SK-N-SH (cell line): ENCODE measurements at regions not wholly inside any gene's neighbourhood (a gene's known extent, or its start where the extent isn't known, plus 50 kb on each side); places are given as distances from the start of the nearest gene placed in this dataset.

Experiments
- CTCF ChIA-PET: fragments of 300-600, 350-600 bp; formaldehyde crosslinking; extraction: SDS; loops from one replicate; lab custom pipeline; 2021; lab: Yijun Ruan, JAX
- POLR2A ChIA-PET: fragments of 350-600 bp; sonication (Branson Sonifier 250); formaldehyde crosslinking; extraction: SDS; loops from one replicate; lab custom pipeline; 2020; ENCODE audit warnings: antibody characterized with exemption, inconsistent platforms; lab: Yijun Ruan, JAX
- DNase-seq: peaks from one replicate; pipeline ENCODE4 v3.0.0; 2012
- H2AFZ ChIP-seq: fragments of 200-600 bp; sonication (generic); 2 replicates; pipeline ENCODE4 v1.8.1; 2016; ENCODE audit warnings: antibody characterized with exemption, mild to moderate bottlenecking, low read depth
- H3F3A ChIP-seq: fragments of 200-600 bp; sonication (generic); replicated peaks from 2 replicates; pipeline ENCODE3; 2016; ENCODE audit warnings: antibody characterized with exemption, mild to moderate bottlenecking; ENCODE audit not compliant: insufficient read depth
- H3K27ac ChIP-seq, 2 experiments: fragments of 200-500 bp in 1 of 2; fragments of 200-600 bp in 1 of 2; sonication (Bioruptor generic) in 1 of 2; sonication (generic), shearing (Covaris generic) in 1 of 2; 2 replicates each; pipeline versions ENCODE4 v1.5.1 to v1.6.1; 2014 to 2016; ENCODE audit warnings: low read depth in 2 of 2, inconsistent platforms in 1 of 2, low read length in 1 of 2, mild to moderate bottlenecking in 1 of 2, mixed read lengths in 1 of 2
- H3K27me3 ChIP-seq: fragments of 200-600 bp; sonication (generic), shearing (Covaris generic); 2 replicates; pipeline ENCODE4 v1.6.1; 2016; ENCODE audit warnings: mixed run types; ENCODE audit not compliant: insufficient read depth
- H3K36me3 ChIP-seq, 2 experiments: fragments of 200-500 bp in 1 of 2; fragments of 200-600 bp in 1 of 2; sonication (Bioruptor generic) in 1 of 2; sonication (generic) in 1 of 2; replicated peaks in 1 of 2; 2 replicates each; pipeline versions ENCODE3 to v1.5.1; 2014 to 2016; ENCODE audit warnings: low read length in 1 of 2, mild to moderate bottlenecking in 1 of 2; ENCODE audit not compliant: insufficient read depth in 2 of 2, control insufficient read depth in 1 of 2
- H3K4me1 ChIP-seq, 2 experiments: fragments of 200-500 bp in 1 of 2; fragments of 200-600 bp in 1 of 2; sonication (Bioruptor generic) in 1 of 2; sonication (generic), shearing (Covaris generic) in 1 of 2; 2 replicates each; pipeline versions ENCODE4 v1.5.1 to v1.6.1; 2014 to 2016; ENCODE audit warnings: low read depth in 1 of 2, low read length in 1 of 2, mixed run types in 1 of 2; ENCODE audit not compliant: insufficient read depth in 2 of 2, control insufficient read depth in 1 of 2
- H3K4me2 ChIP-seq: fragments of 200-600 bp; sonication (generic), shearing (Covaris generic); 2 replicates; pipeline ENCODE4 v1.6.1; 2017; ENCODE audit warnings: mixed run types
- H3K4me3 ChIP-seq, 2 experiments: fragments of 200-500 bp in 1 of 2; fragments of 200-600 bp in 1 of 2; sonication (Bioruptor generic) in 1 of 2; sonication (generic), shearing (Covaris generic) in 1 of 2; 2 replicates each; pipeline versions ENCODE4 v1.5.1 to v1.8.1; 2014 to 2016; ENCODE audit warnings: low read depth in 2 of 2, inconsistent platforms in 1 of 2, low read length in 1 of 2, mild to moderate bottlenecking in 1 of 2, mixed read lengths in 1 of 2, moderate library complexity in 1 of 2
- H3K79me2 ChIP-seq: fragments of 200-600 bp; sonication (generic); 2 replicates; pipeline ENCODE4 v1.8.1; 2017; ENCODE audit warnings: mild to moderate bottlenecking; ENCODE audit not compliant: insufficient read depth
- H3K9ac ChIP-seq: fragments of 200-600 bp; sonication (generic); 2 replicates; pipeline ENCODE4 v1.6.1; 2017; ENCODE audit warnings: mixed run types
- H3K9me2 ChIP-seq: fragments of 200-600 bp; sonication (generic); 2 replicates; pipeline ENCODE4 v1.6.1; 2017; ENCODE audit warnings: mixed run types
- H3K9me3 ChIP-seq: fragments of 200-600 bp; sonication (generic); 2 replicates; pipeline ENCODE4 v1.6.1; 2017; ENCODE audit warnings: mixed run types, mild to moderate bottlenecking, moderate library complexity
- H4K20me1 ChIP-seq: fragments of 200-600 bp; sonication (generic); 2 replicates; pipeline ENCODE4 v1.6.1; 2017; ENCODE audit warnings: mild to moderate bottlenecking, mixed run types; ENCODE audit not compliant: insufficient read depth
- EP300 ChIP-seq, 2 experiments: IDR thresholded peaks; 2 replicates each; pipeline versions ENCODE4 v1.4.0 to v1.6.1; 2012; ENCODE audit warnings: borderline replicate concordance in 1 of 2, low read depth in 1 of 2, low read length in 1 of 2
- FOSL2 ChIP-seq: IDR thresholded peaks from 2 replicates; pipeline ENCODE4 v1.4.0; 2012; ENCODE audit warnings: low read depth, mild to moderate bottlenecking, moderate library complexity, borderline replicate concordance
- FOXJ3 ChIP-seq: sonication (generic); formaldehyde crosslinking; IDR thresholded peaks from 2 replicates; pipeline ENCODE4 v1.5.1; 2020; ENCODE audit warnings: mild to moderate bottlenecking, missing genetic modification reagents
- FOXM1 ChIP-seq: IDR thresholded peaks from 2 replicates; pipeline ENCODE4 v1.4.0; 2012; ENCODE audit warnings: low read depth, mild to moderate bottlenecking
- GATA2 ChIP-seq: sonication (generic); formaldehyde crosslinking; IDR thresholded peaks from 2 replicates; pipeline ENCODE4 v1.5.0; 2020; ENCODE audit warnings: mild to moderate bottlenecking, missing genetic modification reagents
- JUND ChIP-seq: IDR thresholded peaks from 2 replicates; pipeline ENCODE4 v1.4.0; 2012
- MEF2A ChIP-seq: IDR thresholded peaks from 2 replicates; pipeline ENCODE4 v1.4.0; 2012; ENCODE audit warnings: low read depth, borderline replicate concordance
- MXI1 ChIP-seq: IDR thresholded peaks from 2 replicates; pipeline ENCODE4 v1.6.1; 2012; ENCODE audit warnings: mild to moderate bottlenecking, low read depth, low read length, improper control_type of control experiment
- NFIC ChIP-seq: IDR thresholded peaks from 2 replicates; pipeline ENCODE4 v1.4.0; 2012; ENCODE audit warnings: borderline replicate concordance
- RCOR1 ChIP-seq: fragments of 150-350 bp; IDR thresholded peaks from 2 replicates; pipeline ENCODE4 v1.6.1; 2017; ENCODE audit warnings: antibody characterized with exemption, low read length
- RFX5 ChIP-seq: IDR thresholded peaks from 2 replicates; pipeline ENCODE4 v1.6.1; 2012; ENCODE audit warnings: mild to moderate bottlenecking, improper control_type of control experiment, low read length
- SIN3A ChIP-seq: IDR thresholded peaks from 2 replicates; pipeline ENCODE4 v1.6.1; 2012; ENCODE audit warnings: low read depth, mild to moderate bottlenecking, low read length, moderate library complexity, borderline replicate concordance
- SMC3 ChIP-seq: IDR thresholded peaks from 2 replicates; pipeline ENCODE4 v1.6.1; 2012; ENCODE audit warnings: low read depth, low read length, improper control_type of control experiment
- TAF1 ChIP-seq: IDR thresholded peaks from 2 replicates; pipeline ENCODE4 v1.6.1; 2012; ENCODE audit warnings: low read depth, mild to moderate bottlenecking, low read length, moderate library complexity, borderline replicate concordance
- TCF12 ChIP-seq: IDR thresholded peaks from 2 replicates; pipeline ENCODE4 v1.4.0; 2012
- WGBS: methylation state at CpG from one replicate; pipeline ENCODE4 v1.1.6; 2017; ENCODE audit warnings: low lambda C conversion rate; 5-methylcytosine and 5-hydroxymethylcytosine counted together
- TF ChIP-seq, protein P1 (sequence below): fragments of 150-350 bp; IDR thresholded peaks from 2 replicates; pipeline ENCODE4 v1.6.1; 2017; ENCODE audit warnings: antibody characterized with exemption, low read length, low read depth, borderline replicate concordance
- TF ChIP-seq, protein P2 (sequence below): fragments of 150-350 bp; IDR thresholded peaks from 2 replicates; pipeline ENCODE4 v1.6.1; 2016; ENCODE audit warnings: mild to moderate bottlenecking, low read depth, low read length
- TF ChIP-seq, protein P3 (sequence below): IDR thresholded peaks from 2 replicates; pipeline ENCODE4 v1.6.1; 2012; ENCODE audit warnings: mild to moderate bottlenecking, low read depth, low read length, moderate library complexity
- TF ChIP-seq, protein P4 (sequence below): IDR thresholded peaks from 2 replicates; pipeline ENCODE4 v1.4.0; 2012; ENCODE audit warnings: low read depth
- TF ChIP-seq, protein P5 (sequence below): IDR thresholded peaks from 2 replicates; pipeline ENCODE4 v1.4.0; 2012; ENCODE audit warnings: low read depth, borderline replicate concordance

DNA sequence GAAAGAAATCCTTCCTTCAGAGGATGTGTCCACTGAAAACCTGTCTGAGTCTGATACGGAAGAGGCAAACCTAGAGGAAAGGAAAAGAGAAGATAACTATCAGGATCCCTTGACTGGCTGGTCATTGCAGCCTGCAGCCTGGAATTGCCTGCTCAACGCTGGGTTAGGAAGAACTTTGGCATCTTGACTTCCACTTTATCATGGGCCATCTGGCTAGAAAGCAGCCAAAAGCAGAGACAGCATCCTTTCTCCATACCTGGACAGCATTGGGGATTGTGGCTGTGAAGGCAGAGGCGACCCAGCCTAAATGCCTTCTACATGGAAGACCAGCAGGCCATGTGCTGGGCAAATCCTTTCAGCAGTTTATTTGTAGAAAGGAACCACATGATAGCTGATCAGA lies 58.7 kb upstream of the PTPN3 start:
- no peak for TF ChIP-seq FOXJ3 (CRISPR knock-in tag)
- no peak for TF ChIP-seq EP300 (IDR thresholded peaks at IDR 0.05; ENCODE audit: borderline replicate concordance in 1 of 2, low read depth in 1 of 2, low read length in 1 of 2)
- TF ChIP-seq FOXM1, result no peak
- TF ChIP-seq TCF12, result no peak
- TF ChIP-seq RCOR1, result no peak
- TF ChIP-seq SIN3A, result no peak
- TF ChIP-seq NFIC, result no peak
- no peak for TF ChIP-seq TAF1
- TF ChIP-seq SMC3, result no peak
- no peak for TF ChIP-seq JUND
- TF ChIP-seq, protein P1, sequence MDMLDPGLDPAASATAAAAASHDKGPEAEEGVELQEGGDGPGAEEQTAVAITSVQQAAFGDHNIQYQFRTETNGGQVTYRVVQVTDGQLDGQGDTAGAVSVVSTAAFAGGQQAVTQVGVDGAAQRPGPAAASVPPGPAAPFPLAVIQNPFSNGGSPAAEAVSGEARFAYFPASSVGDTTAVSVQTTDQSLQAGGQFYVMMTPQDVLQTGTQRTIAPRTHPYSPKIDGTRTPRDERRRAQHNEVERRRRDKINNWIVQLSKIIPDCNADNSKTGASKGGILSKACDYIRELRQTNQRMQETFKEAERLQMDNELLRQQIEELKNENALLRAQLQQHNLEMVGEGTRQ, result no peak
- TF ChIP-seq, protein P2, sequence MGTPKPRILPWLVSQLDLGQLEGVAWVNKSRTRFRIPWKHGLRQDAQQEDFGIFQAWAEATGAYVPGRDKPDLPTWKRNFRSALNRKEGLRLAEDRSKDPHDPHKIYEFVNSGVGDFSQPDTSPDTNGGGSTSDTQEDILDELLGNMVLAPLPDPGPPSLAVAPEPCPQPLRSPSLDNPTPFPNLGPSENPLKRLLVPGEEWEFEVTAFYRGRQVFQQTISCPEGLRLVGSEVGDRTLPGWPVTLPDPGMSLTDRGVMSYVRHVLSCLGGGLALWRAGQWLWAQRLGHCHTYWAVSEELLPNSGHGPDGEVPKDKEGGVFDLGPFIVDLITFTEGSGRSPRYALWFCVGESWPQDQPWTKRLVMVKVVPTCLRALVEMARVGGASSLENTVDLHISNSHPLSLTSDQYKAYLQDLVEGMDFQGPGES, result no peak
- no peak for TF ChIP-seq MXI1
- no peak for TF ChIP-seq RFX5
- TF ChIP-seq GATA2 (CRISPR knock-in tag), result no peak
- TF ChIP-seq, protein P3, sequence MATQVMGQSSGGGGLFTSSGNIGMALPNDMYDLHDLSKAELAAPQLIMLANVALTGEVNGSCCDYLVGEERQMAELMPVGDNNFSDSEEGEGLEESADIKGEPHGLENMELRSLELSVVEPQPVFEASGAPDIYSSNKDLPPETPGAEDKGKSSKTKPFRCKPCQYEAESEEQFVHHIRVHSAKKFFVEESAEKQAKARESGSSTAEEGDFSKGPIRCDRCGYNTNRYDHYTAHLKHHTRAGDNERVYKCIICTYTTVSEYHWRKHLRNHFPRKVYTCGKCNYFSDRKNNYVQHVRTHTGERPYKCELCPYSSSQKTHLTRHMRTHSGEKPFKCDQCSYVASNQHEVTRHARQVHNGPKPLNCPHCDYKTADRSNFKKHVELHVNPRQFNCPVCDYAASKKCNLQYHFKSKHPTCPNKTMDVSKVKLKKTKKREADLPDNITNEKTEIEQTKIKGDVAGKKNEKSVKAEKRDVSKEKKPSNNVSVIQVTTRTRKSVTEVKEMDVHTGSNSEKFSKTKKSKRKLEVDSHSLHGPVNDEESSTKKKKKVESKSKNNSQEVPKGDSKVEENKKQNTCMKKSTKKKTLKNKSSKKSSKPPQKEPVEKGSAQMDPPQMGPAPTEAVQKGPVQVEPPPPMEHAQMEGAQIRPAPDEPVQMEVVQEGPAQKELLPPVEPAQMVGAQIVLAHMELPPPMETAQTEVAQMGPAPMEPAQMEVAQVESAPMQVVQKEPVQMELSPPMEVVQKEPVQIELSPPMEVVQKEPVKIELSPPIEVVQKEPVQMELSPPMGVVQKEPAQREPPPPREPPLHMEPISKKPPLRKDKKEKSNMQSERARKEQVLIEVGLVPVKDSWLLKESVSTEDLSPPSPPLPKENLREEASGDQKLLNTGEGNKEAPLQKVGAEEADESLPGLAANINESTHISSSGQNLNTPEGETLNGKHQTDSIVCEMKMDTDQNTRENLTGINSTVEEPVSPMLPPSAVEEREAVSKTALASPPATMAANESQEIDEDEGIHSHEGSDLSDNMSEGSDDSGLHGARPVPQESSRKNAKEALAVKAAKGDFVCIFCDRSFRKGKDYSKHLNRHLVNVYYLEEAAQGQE, result no peak
- no peak for TF ChIP-seq FOSL2
- TF ChIP-seq MEF2A, result no peak
- TF ChIP-seq, protein P4, sequence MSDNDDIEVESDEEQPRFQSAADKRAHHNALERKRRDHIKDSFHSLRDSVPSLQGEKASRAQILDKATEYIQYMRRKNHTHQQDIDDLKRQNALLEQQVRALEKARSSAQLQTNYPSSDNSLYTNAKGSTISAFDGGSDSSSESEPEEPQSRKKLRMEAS, result no peak
- TF ChIP-seq, protein P5, sequence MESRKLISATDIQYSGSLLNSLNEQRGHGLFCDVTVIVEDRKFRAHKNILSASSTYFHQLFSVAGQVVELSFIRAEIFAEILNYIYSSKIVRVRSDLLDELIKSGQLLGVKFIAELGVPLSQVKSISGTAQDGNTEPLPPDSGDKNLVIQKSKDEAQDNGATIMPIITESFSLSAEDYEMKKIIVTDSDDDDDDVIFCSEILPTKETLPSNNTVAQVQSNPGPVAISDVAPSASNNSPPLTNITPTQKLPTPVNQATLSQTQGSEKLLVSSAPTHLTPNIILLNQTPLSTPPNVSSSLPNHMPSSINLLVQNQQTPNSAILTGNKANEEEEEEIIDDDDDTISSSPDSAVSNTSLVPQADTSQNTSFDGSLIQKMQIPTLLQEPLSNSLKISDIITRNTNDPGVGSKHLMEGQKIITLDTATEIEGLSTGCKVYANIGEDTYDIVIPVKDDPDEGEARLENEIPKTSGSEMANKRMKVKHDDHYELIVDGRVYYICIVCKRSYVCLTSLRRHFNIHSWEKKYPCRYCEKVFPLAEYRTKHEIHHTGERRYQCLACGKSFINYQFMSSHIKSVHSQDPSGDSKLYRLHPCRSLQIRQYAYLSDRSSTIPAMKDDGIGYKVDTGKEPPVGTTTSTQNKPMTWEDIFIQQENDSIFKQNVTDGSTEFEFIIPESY, result no peak
- Histone ChIP-seq H2AFZ (no peak overlapping the region), H3K9me2 (no peaks in the 10 kb centered on the region), H3K4me3 (no peak overlapping the region), H3K9me3 (no peaks in the 10 kb centered on the region), H3K36me3 (no peaks in the 10 kb centered on the region), H3K27ac (no peak overlapping the region), H3K4me1 (no peaks in the 10 kb centered on the region), H3K27me3 (peaks cover 4% of the 10 kb centered on the region; the same call in 1 of the 2 replicates), H3K79me2 (no peaks in the 10 kb centered on the region), H3F3A (no peaks in the 10 kb centered on the region), H3K9ac (no peak overlapping the region), H4K20me1 (no peaks in the 10 kb centered on the region), H3K4me2 (no peak overlapping the region)
- no peak for DNase-seq
- WGBS, result 12% methylated on average over 3 of the region's 3 CpGs
- ChIA-PET CTCF (no interaction called here), POLR2A (no interaction called here)
